Dedifferentiated amniotic fluid mesenchymal stem cell (primary cell): ENCODE measurements at regions not wholly inside any gene's neighbourhood (a gene's known extent, or its start where the extent isn't known, plus 50 kb on each side); places are given as distances from the start of the nearest gene placed in this dataset.
A peak's percentile ranks its signal among the peaks of the same experiment; 100 is the strongest.

ENCODE experiments used
- DNase-seq: peaks from one replicate; pipeline ENCODE4 v3.0.0-alpha.2; 2016; ENCODE audit errors: extremely low spot score

DNA sequence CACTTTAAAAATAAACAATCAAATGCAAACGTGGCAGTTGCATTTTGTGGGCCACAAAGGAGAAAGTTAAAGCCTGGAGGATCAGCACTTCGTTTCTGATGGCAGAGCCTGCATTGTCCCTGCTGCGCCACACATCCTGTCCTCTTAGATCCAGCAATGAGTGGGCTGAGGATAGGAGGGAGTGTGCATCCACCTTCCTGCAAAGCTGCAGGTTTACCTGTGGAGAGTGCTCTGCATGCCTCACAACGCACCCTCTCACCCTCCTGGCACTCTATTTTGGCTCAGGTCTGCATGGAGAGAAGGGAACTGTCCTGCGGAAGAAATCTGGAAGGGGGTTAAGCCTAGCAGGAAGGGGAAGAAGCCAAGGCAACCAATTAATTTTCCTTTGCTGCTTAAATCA, 212.2 kb upstream of the SLC24A2 start:
- no peak for DNase-seq

GRCh38 chr9:19999491-20000057, 210.7 kb upstream of the SLC24A2 start:
- peak; percentile 32 for DNase-seq

DNA sequence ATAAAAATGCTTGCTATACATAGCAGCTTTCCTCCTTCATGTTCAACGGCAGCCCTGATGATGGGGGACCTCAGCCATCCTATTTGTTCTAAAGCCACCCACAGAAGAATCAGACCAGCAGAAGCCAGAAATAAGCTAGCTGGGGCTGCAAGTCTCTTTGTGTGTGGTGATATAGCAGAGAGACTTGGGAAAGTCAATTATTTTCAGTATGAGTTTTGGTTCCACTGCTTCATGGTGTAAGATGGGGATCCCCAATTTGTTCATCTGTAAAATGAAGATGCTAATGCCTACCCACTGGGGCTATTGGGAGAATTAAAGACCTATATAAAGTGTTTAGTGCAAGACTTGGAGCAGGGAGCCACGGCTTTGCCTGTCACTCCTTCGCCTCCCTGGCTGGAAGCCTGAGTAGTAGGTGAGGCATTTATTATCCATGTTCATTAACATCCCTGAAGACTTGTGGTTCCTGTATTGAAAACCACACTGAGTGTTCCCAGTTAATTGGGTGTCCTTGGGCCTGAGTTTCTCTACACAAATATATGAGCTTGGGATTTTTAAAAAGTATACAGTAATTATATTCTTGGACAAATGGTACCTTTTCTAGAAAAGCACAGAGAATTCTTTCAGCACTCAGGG, 210.1 kb upstream of the SLC24A2 start:
- DNase-seq, result no peak

DNA sequence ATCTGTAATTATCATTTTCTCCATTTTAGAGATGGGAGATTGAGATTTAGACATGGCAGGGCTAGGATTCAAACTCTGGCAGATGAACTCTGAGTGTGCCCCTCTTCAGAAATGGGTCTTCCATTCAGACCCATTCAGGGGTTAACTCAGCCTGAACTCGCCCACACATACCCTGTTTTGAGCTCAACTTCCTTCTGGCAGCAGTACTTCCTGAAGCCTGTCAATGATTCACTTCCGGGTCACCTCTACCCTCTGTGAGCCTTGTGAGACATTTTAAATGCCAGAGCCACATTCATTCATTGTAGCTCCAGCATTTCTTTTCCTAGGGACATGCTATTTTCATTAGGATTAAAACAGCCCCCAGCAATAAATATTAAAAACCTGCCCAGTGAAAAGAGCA, 209.3 kb upstream of the SLC24A2 start:
- no peak for DNase-seq

- no peak for DNase-seq
These were observed 206.8 kb upstream of the SLC24A2 start for GRCh38 chr9:19995619-19996018.

DNA sequence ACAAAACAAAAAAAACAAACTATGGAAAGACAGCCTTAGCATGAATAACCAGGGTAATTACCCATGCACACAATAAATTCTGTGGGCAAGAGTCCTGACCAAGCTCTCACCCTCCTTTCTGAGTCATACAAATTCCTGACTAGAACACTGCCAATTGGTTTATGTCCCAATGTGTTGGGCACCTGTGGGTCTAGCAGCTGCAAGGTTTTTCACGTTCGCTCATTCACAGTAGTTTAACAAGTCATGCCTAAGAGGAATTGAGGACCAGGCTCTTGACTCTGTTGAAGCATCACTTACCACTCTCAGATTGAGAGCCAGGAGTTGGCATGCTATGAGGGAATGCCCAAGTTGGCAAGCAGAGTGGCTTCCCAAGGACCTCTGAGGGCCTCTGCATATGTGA, 205.5 kb upstream of the SLC24A2 start:
- DNase-seq, result no peak

- DNase-seq, result peak; percentile 35
These were observed 203.7 kb upstream of the SLC24A2 start for GRCh38 chr9:19992556-19992955.

DNA sequence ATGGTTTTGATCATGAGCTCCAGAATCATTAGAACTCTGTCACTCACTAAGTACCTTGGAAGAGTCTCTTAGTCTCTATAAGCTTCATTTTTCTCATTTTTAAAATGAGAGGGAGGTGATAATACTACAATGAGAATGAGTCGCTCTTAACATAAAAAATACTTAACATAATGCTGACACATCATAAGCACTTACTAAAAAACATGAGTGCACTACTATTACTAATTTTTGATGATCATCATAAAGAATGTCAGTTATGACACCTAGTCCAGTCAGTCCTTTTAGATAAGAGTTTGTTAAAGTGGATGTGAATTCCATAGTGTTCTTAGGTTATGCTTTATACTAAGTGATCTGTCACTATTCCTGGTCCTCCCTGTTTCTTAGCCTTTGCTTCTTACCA, 200.4 kb upstream of the SLC24A2 start:
- no peak for DNase-seq

GRCh38 chr9:19988281-19988680, 199.4 kb upstream of the SLC24A2 start:
- no peak for DNase-seq

DNA sequence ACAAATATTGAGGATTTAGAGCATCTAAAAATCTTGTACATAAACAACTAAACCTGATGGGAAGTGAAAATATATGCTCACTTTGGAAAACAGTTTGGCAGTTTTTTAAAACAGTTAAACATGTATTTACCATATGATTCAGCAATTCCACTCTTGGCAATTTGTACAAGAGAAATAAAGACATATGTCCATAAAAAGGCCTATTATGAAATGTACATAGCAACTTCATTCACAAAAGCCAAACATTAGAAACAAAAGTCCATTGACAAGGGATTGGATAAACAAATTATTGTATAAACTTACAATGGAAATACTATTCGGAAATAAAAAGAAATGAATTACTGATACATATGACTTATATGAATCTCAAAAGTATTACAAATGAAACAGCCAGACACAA, 196.2 kb upstream of the SLC24A2 start:
- no peak for DNase-seq

GRCh38 chr9:19976226-19976625, 187.4 kb upstream of the SLC24A2 start:
- DNase-seq, result no peak

DNA sequence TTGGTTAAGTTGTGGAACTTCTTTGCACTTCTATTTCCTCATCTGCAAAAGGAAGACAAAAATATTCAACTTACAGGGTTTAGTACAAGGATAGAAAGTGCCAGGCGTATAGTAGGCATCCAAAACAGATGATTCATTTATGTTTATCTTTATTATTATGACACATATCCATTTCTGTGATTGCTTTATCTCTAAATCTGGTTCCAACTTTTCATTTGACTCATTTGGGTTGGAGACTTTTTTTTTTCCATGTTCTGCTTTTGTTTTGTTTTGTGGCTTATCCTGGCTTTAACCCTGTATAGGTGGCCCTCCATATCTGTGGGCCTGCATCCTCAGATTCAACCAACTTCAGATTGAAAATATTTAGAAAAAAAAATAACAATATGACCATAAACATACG, 186.7 kb upstream of the SLC24A2 start:
- no peak for DNase-seq

DNA sequence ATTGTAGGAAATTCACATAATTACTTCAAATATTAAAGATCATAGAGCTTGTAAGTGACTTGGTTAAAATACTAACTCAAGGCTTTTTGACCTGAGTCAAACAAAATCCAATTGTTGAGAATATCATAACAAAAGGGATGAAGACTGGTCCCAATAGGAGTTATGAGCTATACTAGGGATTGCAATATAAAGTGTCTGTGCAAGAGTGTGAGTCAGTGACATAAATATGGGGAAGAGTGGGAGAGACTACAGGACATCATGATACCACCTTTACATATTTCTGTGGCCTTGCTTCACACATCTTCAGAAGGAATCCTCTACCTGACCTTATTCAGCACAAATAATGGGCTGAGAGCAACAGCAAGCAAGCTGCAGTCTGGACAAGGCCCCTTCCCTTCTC, 180.9 kb upstream of the SLC24A2 start:
- DNase-seq, result no peak

GRCh38 chr9:19967888-19968459, 179.1 kb upstream of the SLC24A2 start:
- DNase-seq, result no peak

GRCh38 chr9:19967216-19967887, 178.5 kb upstream of the SLC24A2 start:
- DNase-seq, result no peak

DNA sequence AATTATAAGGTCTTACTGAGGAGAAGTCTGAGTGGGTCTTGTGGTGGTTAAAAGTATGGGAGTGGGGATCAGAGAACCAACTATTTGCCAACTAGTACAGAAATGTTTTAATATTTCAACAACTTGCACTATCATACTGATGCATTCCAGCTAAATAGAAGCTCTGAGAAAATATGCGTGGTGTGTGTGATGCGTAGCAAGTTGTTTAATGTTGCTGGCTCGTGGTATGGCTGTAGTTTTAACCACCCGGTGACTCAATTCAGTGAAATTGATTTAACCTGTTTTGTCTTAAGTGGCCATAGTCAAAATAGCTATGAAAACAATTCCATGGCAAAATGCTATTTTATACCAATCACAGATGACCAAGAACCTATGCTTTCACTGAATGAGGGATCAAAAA, 176.5 kb upstream of the SLC24A2 start:
- DNase-seq, result peak; percentile 59

DNA sequence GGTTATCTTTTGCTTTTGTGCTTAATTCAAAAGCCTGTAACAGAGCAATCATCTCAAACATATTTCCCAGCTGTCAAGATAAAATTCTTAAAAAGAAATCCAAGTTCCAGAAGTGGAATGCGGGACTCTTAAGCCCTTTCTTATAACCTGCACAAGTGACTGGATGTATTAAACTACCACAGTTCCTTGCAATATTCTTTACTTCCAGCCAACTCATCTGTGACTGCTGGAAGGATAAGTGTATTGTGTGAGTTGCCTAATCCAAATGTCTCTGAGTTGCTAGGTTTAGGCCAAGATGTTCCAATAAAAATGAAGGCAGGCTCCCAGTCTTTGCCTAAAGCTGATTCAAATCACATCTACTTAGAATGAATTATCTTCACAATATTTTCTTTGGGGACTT, 159.2 kb upstream of the SLC24A2 start:
- no peak for DNase-seq

DNA sequence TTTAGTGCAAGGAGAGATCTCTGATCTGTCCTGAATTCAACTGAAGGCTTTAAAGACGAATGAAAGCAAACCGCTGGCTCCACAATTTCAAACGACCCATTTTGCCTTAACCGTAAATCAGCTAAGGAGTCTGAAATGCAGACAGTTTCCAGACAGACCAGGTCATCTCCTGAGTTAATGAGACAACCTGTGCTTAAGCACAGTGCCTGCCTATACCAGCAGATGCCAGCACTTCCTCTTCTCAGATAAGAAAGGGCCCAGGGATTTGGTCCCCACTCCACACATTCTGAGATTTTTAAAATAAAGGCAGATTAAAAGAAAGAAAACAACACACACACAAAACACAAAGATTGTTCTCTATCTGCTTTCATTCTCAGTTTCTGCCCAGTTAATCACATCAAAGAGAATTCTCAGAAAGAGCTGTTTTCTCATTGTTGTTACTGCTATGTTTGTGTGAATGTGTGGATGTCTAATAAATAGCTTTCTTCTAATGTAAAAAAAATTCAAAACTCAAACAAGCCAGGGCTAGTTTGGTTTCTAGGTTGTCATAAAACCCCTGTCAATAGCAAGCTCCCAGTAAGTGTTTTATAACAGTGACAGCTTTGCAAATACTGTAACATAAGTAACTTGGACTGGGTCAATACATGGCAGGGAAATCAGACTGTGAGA, 157.7 kb upstream of the SLC24A2 start:
- no peak for DNase-seq

DNA sequence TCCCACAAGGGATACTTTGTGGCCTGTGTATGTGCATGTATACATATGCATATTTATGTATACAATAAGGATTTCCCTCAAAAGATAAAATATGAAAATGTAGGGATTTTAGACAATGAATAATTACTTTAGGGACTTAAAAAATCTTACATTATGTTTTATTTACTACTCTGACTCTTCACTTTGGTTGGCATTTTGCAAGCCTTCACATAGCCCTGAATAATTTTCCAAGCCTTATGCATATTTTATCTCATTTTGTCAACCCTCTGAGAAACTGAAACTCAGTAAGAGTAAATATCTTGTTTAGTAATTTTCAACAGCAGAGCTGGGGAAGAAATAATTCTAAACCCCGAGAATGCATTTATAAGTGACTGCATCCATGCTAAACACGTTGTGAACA, 153.0 kb upstream of the SLC24A2 start:
- DNase-seq, result no peak

GRCh38 chr9:19940811-19941535, 152.1 kb upstream of the SLC24A2 start:
- DNase-seq, result no peak

GRCh38 chr9:19939734-19940278, 151.0 kb upstream of the SLC24A2 start:
- no peak for DNase-seq
